ENCODE measurements at regions not wholly inside any gene's neighbourhood (a gene's known extent, or its start where the extent isn't known, plus 50 kb on each side); places are given as distances from the start of the nearest gene placed in this dataset.

GRCh38 chr19:32195706-32196610, 149.5 kb upstream of the ZNF507 start:
- no peak for DNase-seq

- DNase-seq: no peak
These were observed 148.6 kb upstream of the ZNF507 start for GRCh38 chr19:32196690-32197420.

- no peak for DNase-seq
These were observed 147.2 kb upstream of the ZNF507 start for GRCh38 chr19:32197896-32198882.

- DNase-seq: no peak
These were observed 145.8 kb upstream of the ZNF507 start for GRCh38 chr19:32199501-32200040.

GRCh38 chr19:32200312-32201038, 144.9 kb upstream of the ZNF507 start:
- no peak for DNase-seq

GRCh38 chr19:32201211-32201610, 144.2 kb upstream of the ZNF507 start:
- DNase-seq: peak; percentile 58

- DNase-seq: no peak
These were observed 143.8 kb upstream of the ZNF507 start for GRCh38 chr19:32201636-32202051.

GRCh38 chr19:32202244-32202643, 143.2 kb upstream of the ZNF507 start:
- DNase-seq: no peak

- DNase-seq: no peak
These were observed 142.2 kb upstream of the ZNF507 start for GRCh38 chr19:32203161-32203560.

- DNase-seq: no peak
These were observed 139.3 kb upstream of the ZNF507 start for GRCh38 chr19:32206065-32206464.

- DNase-seq: no peak
These were observed 137.3 kb upstream of the ZNF507 start for GRCh38 chr19:32208060-32208459.

- DNase-seq: no peak
These were observed 126.0 kb upstream of the ZNF507 start for GRCh38 chr19:32219392-32219791.

GRCh38 chr19:32219881-32220472, 125.4 kb upstream of the ZNF507 start:
- DNase-seq: no peak

- DNase-seq: no peak
These were observed 124.5 kb upstream of the ZNF507 start for GRCh38 chr19:32220951-32221350.

- DNase-seq: peak; percentile 73
These were observed 122.9 kb upstream of the ZNF507 start for GRCh38 chr19:32222556-32222955.

- no peak for DNase-seq
These were observed 122.3 kb upstream of the ZNF507 start for GRCh38 chr19:32223106-32223505.

GRCh38 chr19:32223595-32224370, 121.6 kb upstream of the ZNF507 start:
- DNase-seq: peak; percentile 87

GRCh38 chr19:32224371-32225244, 120.8 kb upstream of the ZNF507 start:
- peak; percentile 71 for DNase-seq

GRCh38 chr19:32227561-32228165, 117.7 kb upstream of the ZNF507 start:
- DNase-seq: no peak
